HTR-8/SVneo (cell line): ENCODE measurements at regions not wholly inside any gene's neighbourhood (a gene's known extent, or its start where the extent isn't known, plus 50 kb on each side); places are given as distances from the start of the nearest gene placed in this dataset.
"Not testable (repeated sequence)": the region's sequence is repeated elsewhere in the genome, so short reads cannot be mapped to it uniquely, and the experiment has no call there.

Experiments used
- DNase-seq: peaks from one replicate; pipeline ENCODE4 v3.0.0; 2011; ENCODE audit warnings: low spot score, mixed read lengths; ENCODE audit not compliant: insufficient read length
- FAIRE-seq: peaks from 2 replicates; lab custom pipeline; 2011; peaks lifted over from hg19 to GRCh38; lab: Jason Lieb, UNC

DNA sequence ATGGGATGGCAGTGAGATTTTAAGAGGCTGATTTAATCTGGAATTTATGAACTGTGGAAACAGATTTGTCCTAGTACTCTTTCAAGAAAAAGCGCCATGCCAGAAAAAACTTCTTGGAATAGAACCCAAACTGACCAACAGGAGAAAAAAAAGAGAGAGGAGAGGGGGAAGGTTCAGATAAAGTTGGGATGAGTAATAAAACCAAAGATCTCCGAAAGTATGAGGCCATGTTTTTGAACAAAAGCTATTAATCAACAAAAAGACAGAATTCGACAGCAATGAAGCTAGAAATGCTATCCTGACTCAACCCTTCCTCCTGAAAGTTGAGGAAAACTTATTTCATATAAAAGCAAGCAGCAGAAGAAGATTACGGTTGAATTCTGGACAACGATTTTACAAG lies 135.5 kb downstream of the CEMIP2 start:
- no peak for DNase-seq
- no peak for FAIRE-seq

DNA sequence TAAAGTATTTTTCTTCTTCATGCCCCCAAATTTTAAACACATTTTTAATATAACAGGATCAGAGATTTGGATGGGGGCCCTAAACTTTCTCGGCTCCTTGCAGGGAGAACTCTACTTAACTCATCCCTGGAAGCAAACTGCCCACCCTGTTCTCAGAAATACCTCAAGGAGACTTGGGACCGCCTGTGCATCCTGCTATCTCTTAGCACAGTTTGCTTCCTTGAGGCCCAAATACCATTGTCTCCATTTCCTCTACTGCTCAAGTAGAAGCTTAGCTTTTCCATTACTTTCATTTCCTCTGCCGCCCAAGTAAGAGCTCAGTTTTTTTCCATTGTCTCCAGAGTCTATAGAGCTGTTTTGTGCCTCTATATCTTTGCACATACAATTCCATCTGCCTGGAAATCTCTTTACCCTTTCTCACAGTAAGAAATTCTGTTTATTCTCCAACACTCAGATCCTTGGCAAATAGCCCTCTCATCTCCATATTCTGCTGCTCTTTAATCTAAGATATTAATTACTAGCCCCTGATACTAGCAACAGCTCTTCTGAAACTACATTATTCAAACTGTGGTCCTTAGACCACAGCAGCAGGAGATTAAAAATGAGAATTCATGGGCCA lies 137.8 kb downstream of the CEMIP2 start:
- FAIRE-seq (no peak), DNase-seq (no peak)

DNA sequence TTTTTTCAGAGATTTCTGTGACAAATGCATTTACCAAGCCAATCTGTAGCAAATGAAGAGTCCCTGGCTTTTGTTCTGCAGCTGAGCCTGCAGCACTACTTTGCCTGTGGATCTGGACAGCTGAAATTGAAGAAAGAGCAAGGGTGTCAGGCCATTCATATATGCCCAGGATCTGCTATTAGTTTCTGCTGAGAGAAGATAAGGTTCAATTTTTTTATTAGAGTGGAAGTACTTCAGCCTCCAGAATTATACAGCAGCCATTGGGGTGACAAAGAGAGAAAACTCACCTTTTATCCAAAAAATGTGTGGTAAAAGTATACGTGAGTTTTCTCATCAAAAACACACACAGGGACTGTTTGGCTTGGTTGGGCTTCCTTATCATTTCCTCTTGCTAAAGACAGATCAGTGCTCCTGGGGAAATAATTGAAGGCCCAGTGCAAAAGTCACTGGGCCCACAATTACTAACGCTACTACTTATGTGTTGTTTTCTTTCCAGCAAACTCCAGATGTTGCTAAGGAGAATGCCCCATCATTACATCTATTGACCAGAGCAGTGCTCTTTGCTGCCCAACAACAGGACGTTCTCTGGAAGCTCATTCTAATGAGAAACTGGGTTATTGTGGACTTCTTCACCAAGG lies 138.6 kb downstream of the CEMIP2 start:
- no peak for DNase-seq
- no peak for FAIRE-seq

DNA sequence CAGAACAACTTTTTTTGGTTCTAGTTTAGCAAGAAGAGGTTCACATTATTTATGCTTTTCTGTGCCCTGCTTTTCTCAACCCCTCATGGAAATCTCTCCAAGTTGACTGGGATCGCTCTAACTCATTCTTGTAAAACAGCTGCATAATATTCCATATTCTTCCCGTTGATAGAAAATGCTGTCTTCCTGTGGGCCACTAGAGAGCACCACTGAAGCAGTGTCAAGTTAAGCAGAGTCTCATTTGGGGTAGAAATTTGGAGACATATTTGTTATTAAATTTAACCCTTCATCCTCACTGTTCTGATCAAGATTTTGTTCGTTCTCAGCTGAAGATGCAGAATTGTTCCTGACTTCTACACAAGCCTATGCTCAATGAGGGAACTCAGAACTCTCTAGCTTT lies 140.1 kb downstream of the CEMIP2 start:
- FAIRE-seq: no peak
- no peak for DNase-seq

DNA sequence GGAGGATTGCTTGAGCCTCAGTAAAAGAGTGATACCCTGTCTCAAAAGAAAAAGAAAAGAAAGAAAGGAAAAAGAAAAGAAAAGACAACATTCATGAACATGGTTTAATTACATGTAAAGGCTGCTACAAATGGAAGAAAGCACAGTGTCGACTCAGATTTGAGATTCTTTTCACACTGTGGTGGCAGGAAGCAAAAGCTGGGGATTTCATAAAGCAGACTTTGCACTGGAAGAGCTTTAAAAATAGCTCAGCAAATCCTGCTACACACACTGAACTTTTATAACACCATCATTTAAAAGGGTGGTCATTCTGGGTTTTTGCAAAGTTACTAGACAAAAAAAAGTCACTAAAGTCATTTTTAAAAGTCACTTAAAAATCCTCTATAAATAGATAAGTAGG lies 140.8 kb downstream of the CEMIP2 start:
- no peak for DNase-seq
- FAIRE-seq: no peak

DNA sequence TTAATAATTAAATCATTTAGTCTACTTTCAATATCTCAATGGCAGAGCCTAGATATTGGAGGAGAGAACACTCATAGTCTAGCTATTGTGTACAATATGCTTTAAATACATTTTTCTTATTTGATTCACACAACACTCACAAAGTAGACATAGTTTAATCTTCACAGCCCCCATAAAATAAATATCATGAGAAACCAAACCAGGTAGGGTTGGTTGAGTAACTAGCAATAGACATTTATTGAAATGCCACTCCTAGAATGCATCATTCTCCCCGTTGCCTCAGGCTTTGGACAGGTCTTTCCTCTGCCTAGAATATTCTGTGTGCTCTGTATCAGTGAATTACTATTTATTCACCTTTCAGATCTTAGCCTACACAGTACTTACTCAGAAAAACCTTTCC lies 141.9 kb downstream of the CEMIP2 start:
- no peak for DNase-seq
- no peak for FAIRE-seq

DNA sequence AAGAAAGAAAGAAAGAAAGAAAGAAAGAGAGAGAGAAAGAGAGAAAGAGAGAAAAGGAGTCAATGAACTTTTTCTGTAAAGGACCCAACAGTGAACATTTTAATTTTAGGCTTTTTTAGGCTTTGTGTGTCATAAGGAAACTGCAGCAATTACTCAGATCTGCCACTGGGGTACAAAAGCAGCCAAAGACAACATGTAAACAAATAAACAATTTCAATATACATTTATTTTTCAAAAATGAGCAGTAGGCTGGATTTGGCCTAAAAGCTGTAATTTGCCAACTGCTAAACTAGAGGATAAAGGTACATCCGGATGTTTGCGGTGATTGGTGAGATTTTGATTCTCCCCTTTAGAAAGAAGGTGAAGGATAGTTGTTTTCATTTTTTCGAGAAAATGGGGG lies 143.6 kb downstream of the CEMIP2 start:
- no peak for FAIRE-seq
- DNase-seq: no peak

DNA sequence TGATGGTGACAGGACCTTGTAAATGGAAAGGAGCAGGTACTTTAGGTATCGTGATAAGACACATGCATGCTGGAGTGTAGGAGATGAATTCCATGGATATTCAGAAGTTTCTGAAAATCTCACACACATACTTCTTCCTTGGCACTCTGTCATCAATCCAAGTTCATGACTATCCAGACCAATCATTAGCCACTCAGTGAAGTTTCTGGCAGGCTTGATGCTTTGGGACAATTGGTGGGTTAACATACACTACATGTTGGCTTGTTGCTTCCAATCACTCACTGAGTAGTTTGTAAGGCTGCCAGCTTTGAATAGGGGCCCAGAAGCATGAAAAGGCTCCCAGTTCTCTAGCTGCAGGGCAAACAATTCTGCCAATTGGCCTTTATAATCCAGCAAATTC lies 147.6 kb downstream of the CEMIP2 start:
- FAIRE-seq (no peak), DNase-seq (no peak)

DNA sequence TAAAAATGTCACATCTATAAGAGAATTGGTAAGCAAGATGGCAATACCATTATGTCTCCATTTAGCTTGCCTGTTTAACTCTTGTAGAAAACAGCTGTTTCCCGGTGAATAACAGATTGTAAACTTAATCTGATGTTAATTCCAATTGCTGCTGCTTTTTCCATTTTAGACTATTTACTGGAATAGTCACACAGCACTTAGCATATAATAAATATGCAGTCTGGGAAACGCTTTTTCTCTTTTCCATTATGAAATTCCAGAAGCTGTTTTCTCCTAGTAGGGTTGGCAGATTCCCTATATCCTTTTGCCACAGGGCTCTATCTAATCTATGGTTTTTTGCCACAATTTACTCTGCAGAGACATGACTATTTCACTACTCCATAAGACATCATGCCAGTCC lies 148.0 kb downstream of the CEMIP2 start:
- no peak for DNase-seq

DNA sequence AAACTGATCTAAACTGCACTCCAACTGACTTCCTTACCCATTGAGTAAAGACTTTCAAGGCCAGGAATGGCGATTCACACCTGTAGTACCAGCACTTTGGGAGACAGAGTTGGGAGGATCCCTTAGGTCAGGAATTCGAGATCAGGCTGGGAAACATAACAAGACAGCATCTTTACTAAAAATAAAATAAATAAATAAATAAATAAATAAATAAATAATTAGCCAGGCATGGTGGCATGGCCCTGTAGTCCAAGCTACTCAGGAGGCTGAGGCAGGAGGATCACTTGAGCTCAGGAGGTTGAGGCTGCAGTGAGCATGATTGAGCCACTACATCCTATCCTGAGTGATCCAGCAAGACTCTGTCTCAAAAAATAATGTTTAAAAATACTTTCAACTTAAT lies 148.4 kb downstream of the CEMIP2 start:
- DNase-seq: no peak
- FAIRE-seq: no peak

More for the DNA sequence above, 148.0 kb downstream of the CEMIP2 start:
- FAIRE-seq: no peak

DNA sequence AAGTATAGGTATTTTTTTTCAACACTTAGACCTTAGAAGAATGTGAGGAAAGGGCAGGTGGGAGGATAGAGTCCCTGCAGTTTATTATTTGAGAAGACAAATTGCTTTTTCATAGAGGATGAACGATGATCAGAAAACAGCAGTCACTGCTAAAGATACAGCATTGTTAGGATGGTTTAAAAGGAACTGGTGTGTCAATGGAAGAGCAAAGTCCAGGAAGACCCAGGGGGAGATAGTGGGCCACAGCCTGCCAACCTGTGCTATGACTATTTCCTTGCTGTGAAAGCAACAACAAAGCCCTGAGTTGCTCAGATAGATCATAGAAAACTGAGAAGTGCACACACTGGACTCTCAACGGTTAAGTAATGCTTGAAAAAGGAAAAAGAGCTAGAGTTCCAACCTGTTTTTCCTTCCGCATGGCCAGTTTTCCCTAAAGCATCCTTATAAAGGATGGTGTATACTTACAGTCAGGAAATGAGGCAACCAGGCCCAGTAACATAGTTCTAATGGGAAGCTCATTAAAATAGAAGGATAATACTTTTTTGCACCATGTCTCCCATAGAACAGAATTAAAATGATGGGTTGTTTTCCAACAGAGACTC lies 153.8 kb downstream of the CEMIP2 start:
- DNase-seq: no peak
- FAIRE-seq: no peak

DNA sequence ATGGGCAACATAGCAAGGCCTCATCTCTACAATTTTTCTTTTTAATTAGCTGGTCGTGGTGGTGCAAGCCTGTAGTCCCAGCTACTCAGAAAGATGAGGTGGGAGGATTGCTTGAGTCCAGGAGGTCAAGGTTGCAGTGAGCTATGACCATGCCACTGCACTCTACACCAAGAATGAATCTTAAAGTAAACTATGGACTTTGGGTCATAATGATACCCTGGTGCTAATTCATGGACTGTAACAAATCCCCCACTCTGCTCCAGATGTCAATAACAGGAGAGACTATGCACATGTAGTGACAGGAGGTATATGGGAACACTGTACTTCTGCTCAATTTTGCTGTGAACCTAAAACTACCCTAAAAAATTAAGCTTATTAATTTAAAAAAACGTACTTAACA lies 155.4 kb downstream of the CEMIP2 start:
- FAIRE-seq (no peak), DNase-seq (no peak)

DNA sequence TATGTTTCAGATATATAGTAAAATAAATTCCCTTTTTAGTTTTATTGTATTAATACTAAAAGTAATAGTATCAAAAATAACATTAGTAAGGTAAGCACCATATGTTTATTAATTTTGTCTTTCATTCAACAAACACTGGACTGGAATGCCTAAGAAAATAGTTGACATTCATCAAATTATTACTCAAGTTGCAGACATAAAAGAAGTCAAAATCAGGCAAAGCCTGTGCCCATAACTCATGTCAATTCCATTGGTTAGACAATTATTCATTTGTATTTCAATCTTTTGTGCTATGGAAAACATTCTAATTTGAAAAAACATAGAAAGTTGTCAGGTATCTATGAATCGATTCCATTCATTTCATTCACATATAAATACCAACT lies 158.9 kb downstream of the CEMIP2 start:
- DNase-seq (no peak), FAIRE-seq (no peak)

DNA sequence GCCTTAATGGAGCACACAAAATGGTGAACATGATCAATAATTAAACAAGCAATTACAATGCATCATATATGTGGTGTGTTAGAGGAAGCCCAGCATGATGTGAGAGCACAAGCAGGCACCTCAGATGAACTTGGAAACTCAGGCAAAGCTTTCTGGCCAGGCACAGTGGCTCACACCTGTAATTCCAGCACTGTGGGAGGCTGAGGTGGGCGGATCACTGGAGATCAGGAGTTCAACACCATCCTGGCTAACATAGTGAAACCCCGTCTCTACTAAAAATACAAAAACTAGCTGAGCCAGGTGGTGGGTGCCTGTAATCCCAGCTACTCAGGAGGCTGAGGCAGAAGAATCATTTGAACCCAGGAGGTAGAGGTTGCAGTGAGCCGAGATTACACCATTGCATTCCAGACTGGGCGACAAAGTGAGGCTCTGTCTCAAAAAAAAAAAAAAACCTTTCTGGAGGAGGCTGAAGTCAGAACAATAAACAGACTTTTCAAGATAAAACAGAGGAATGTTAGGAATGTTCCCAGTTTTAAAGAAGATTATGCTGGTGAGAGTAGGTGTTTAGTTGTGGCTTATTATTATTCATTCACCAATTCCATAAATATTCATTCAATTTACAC lies 159.4 kb downstream of the CEMIP2 start:
- DNase-seq (no peak), FAIRE-seq (no peak)

DNA sequence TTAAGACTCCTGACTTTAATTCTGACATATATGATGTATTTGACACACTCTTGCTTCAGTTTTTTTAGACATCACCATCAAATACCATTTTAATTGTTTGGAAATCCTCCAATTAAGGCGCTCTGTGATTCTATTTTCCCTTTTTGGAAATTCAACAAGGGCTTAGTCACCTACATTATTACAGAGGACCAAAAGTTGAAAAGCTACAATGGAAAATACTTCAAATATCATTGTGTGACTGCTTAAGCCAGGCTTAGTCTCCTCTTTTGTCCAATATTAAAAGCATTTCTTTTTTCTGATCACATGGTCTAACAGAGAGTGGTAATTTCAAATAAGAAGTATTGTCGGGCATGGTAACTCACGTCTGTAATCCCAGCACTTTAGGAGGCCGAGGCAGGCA lies 160.3 kb downstream of the CEMIP2 start:
- no peak for DNase-seq
- FAIRE-seq: no peak

DNA sequence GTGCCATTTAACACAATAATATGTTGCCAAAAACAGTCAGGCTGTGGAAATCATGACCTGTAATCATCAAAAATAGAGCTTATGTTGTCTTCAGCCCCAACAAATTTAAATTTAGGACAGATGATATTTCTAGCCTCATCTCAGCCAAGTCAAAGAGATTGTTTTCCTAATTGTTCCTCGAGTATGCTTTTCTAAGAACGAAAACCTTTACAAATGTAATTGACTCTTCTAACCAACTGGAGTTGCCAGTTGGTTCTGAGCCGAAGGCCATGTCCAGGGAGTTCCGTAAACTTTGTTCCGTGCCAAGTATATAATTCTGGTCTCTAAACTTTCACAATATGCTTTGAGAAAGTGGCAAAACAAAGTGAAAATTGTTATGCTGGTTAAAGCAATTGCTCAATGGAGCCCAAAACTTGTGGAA lies 160.8 kb downstream of the CEMIP2 start:
- no peak for DNase-seq
- FAIRE-seq: no peak

DNA sequence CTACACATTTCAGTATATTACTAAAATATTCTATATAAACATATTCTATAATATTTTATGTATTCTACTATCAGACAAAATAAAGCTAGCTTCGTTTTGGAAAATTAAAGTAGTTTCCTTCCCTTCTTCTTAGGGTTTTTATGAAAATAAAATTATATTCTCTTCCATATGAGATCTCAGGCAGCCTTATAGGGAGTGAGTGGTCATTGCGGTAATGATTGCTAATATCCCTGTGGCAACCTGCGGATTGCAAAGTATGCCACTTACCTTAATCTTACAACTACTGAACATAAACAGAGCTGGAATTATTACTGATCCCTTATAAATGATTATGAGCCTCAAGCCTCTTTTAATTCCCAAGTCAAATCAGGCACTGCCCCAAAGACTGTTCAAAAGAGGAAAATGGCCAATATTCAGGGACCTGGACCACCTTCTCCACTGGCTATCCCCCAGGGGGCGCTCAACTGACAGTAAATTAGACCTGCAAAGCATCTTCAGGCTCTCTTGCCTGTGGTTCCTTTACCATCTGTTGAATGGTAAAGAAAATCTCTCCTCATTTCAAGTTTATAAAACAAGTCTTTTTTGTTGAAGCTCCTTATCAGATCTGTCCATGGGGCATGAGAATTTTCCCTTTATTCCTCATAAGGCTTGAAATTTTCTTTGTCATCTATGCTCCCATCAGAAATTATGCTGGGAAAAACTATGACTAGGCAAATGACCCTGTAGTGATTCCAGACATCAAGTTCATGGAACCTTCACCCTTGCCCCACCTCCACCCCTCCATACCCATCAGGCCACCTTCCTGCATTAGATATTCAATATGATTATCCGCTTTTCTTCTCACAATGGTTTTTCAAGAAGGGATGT lies 163.9 kb downstream of the CEMIP2 start:
- DNase-seq: peak; percentile 41

DNA sequence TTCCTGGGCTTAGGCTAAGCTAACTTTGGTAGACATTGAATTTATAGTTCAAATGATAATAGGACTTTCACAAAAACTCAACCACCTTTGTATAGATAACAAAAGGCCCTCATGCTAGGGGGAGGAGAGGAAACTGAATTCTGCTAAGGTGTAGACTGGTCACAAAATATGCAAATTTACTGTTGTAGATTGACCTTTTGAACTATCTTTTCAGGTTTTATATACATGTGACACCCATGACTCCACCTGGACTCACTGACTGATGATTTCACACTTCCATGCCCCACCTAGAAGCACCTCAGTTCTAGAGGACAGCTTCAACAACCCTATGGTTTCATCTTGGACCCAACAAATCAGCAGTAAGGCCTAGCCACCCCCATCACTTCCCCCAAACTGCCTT lies 165.7 kb downstream of the CEMIP2 start:
- FAIRE-seq (no peak), DNase-seq (no peak)

More for the DNA sequence above, 163.9 kb downstream of the CEMIP2 start:
- no peak for FAIRE-seq

DNA sequence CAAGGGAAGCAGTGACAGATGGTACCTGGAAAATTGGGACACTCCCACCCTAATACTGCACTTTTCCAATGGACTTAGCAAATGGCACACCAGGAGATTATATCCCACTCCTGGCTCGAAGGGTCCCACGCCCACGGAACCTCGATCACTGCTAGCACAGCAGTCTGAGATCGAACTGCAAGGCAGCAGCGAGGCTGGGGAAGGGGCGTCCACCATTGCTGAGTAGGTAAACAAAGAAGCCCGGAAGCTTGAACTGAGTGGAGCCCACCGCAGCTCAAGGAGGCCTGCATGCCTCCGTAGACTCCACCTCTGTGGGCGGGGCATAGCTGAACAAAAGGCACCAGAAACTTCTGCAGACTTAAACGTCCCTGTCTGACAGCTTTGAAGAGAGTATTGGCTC lies 172.6 kb downstream of the CEMIP2 start:
- not testable (repeated sequence) for FAIRE-seq, DNase-seq

DNA sequence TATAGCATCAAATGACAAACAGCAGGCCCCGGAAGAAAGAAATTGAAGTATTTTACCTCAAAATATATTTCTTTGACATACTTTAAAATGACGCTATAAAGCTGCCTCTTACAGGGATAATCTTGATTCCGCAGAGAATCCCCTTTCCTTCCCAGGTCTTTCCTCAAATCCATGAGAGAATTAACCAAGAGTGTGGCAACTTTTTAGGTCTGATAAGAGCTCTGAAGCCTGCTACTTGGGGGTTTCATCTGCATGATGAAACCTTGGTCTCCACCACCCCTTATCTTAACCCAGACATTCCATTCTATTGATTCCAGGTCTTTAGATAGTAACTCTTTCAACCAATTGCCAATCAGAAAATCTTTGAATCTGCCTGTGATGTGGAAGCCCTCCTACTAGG lies 173.8 kb downstream of the CEMIP2 start:
- no peak for DNase-seq
- no peak for FAIRE-seq

DNA sequence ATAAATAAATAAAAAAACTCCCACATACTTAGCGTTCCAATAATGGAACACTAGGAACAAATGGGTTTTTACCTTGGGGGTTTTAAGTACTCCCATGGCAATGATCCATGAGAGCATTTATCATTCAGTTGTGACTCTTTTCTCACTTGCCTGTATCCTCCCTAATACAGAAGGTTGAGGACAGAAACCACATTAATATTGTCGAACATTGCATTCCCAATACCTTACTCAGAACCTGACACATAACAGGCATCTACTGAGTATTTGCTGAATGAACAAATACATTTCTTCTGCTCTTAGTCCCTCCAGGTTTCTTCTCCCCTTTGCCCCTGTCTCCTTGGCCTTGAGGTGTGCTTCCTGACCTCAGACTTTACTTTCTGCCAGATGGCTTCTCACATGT lies 175.9 kb downstream of the CEMIP2 start:
- FAIRE-seq (no peak), DNase-seq (no peak)
